HEK293 (cell line): ENCODE measurements at regions not wholly inside any gene's neighbourhood (a gene's known extent, or its start where the extent isn't known, plus 50 kb on each side); places are given as distances from the start of the nearest gene placed in this dataset.

ENCODE experiments used
- CTCF ChIA-PET: fragments of 350-600 bp; formaldehyde crosslinking; extraction: SDS; loops from one replicate; lab custom pipeline; 2021; ENCODE audit warnings: antibody characterized with exemption; lab: Yijun Ruan, JAX
- POLR2A ChIA-PET: fragments of 300-600 bp; formaldehyde crosslinking; extraction: SDS; loops from one replicate; lab custom pipeline; 2020; ENCODE audit warnings: antibody characterized with exemption, inconsistent platforms; lab: Yijun Ruan, JAX
- H3K27ac ChIP-seq: fragments of 200-500 bp; sonication (Bioruptor generic); 2 replicates; pipeline ENCODE4 v1.5.1; 2014; ENCODE audit warnings: low read depth, low read length, control low read depth, inconsistent platforms; ENCODE audit errors: extremely low read depth
- H3K36me3 ChIP-seq, 2 experiments: fragments of 200-500 bp in 1 of 2; sonication (Bioruptor generic) in 1 of 2; 1 replicate in 1 of 2; 2 replicates in 1 of 2; pipeline ENCODE4 v1.5.1; 2014 to 2017; ENCODE audit warnings: inconsistent platforms in 2 of 2, low read length in 2 of 2; ENCODE audit not compliant: control insufficient read depth in 2 of 2, insufficient read depth in 1 of 2
- H3K4me1 ChIP-seq: fragments of 200-500 bp; sonication (Bioruptor generic); 2 replicates; pipeline ENCODE4 v1.5.1; 2014; ENCODE audit warnings: mild to moderate bottlenecking, low read length, inconsistent platforms; ENCODE audit not compliant: control insufficient read depth, insufficient read depth
- H3K4me3 ChIP-seq: 2 replicates; pipeline ENCODE4 v1.5.1; 2011; ENCODE audit warnings: low read depth, mild to moderate bottlenecking, control low read depth, low read length, moderate library complexity
- H3K9me3 ChIP-seq: fragments of 200-500 bp; sonication (Bioruptor generic); 2 replicates; pipeline ENCODE4 v1.5.1; 2014; ENCODE audit warnings: low read depth, low read length, inconsistent platforms; ENCODE audit not compliant: control insufficient read depth, insufficient read depth
- BCL11A ChIP-seq: fragments of 450-650 bp; formaldehyde crosslinking; IDR thresholded peaks from 2 replicates; pipeline ENCODE4 v1.5.1; 2016; ENCODE audit warnings: low read depth, missing biosample characterization, missing genetic modification characterization
- IKZF3 ChIP-seq: fragments of 450-650 bp; IDR thresholded peaks from 2 replicates; pipeline ENCODE4 v1.5.0; 2018; ENCODE audit warnings: missing biosample characterization, mild to moderate bottlenecking, missing genetic modification characterization, moderate library complexity
- MEIS1 ChIP-seq: sonication (generic); formaldehyde crosslinking; IDR thresholded peaks from 2 replicates; pipeline ENCODE4 v1.8.1; 2022; ENCODE audit warnings: missing genetic modification reagents, mild to moderate bottlenecking, borderline replicate concordance
- MYNN ChIP-seq: fragments of 450-650 bp; formaldehyde crosslinking; IDR thresholded peaks from 2 replicates; pipeline ENCODE4 v1.5.1; 2016; ENCODE audit warnings: missing biosample characterization, missing genetic modification characterization, borderline replicate concordance
- SP3 ChIP-seq: fragments of 450-650 bp; formaldehyde crosslinking; IDR thresholded peaks from 2 replicates; pipeline ENCODE4 v1.5.1; 2016; ENCODE audit warnings: missing biosample characterization, missing genetic modification characterization
- SP7 ChIP-seq: fragments of 450-650 bp; formaldehyde crosslinking; IDR thresholded peaks from 2 replicates; pipeline ENCODE4 v1.5.1; 2016; ENCODE audit warnings: missing biosample characterization, missing genetic modification characterization
- ZBTB48 ChIP-seq: fragments of 450-650 bp; formaldehyde crosslinking; IDR thresholded peaks from 2 replicates; pipeline ENCODE4 v1.5.1; 2016; ENCODE audit warnings: missing biosample characterization, missing genetic modification characterization
- ZNF155 ChIP-seq: fragments of 450-650 bp; formaldehyde crosslinking; IDR thresholded peaks from 2 replicates; pipeline ENCODE4 v1.5.1; 2016; ENCODE audit warnings: missing biosample characterization, missing genetic modification characterization
- ZNF169 ChIP-seq: fragments of 450-650 bp; formaldehyde crosslinking; IDR thresholded peaks from 2 replicates; pipeline ENCODE4 v1.5.1; 2016; ENCODE audit warnings: missing biosample characterization, missing genetic modification characterization
- ZNF2 ChIP-seq: fragments of 450-650 bp; formaldehyde crosslinking; IDR thresholded peaks from 2 replicates; pipeline ENCODE4 v1.5.1; 2016; ENCODE audit warnings: missing biosample characterization, missing genetic modification characterization
- ZNF292 ChIP-seq: fragments of 450-650 bp; formaldehyde crosslinking; IDR thresholded peaks from 2 replicates; pipeline ENCODE4 v1.5.1; 2016; ENCODE audit warnings: low read depth, missing biosample characterization, missing genetic modification characterization, borderline replicate concordance
- ZNF391 ChIP-seq: fragments of 450-650 bp; formaldehyde crosslinking; IDR thresholded peaks from 2 replicates; pipeline ENCODE4 v1.5.1; 2016; ENCODE audit warnings: low read depth, missing biosample characterization, missing genetic modification characterization, borderline replicate concordance
- ZNF501 ChIP-seq: fragments of 450-650 bp; formaldehyde crosslinking; IDR thresholded peaks from 2 replicates; pipeline ENCODE4 v1.5.1; 2016; ENCODE audit warnings: missing biosample characterization, missing genetic modification characterization
- ZNF600 ChIP-seq: fragments of 450-650 bp; formaldehyde crosslinking; IDR thresholded peaks from 2 replicates; pipeline ENCODE4 v1.5.1; 2016; ENCODE audit warnings: missing biosample characterization, missing genetic modification characterization
- ZNF654 ChIP-seq: fragments of 450-650 bp; formaldehyde crosslinking; IDR thresholded peaks from 2 replicates; pipeline ENCODE4 v1.5.1; 2016; ENCODE audit warnings: low read depth, missing biosample characterization, missing genetic modification characterization
- ZNF747 ChIP-seq: fragments of 450-650 bp; formaldehyde crosslinking; IDR thresholded peaks from 2 replicates; pipeline ENCODE4 v1.5.1; 2016; ENCODE audit warnings: missing biosample characterization, missing genetic modification characterization
- ZNF76 ChIP-seq: fragments of 450-650 bp; formaldehyde crosslinking; IDR thresholded peaks from 2 replicates; pipeline ENCODE4; 2016; ENCODE audit warnings: low read depth, missing biosample characterization, missing genetic modification characterization, borderline replicate concordance
- ZNF776 ChIP-seq: fragments of 450-650 bp; formaldehyde crosslinking; IDR thresholded peaks from 2 replicates; pipeline ENCODE4 v1.5.0; 2017; ENCODE audit warnings: missing biosample characterization, missing genetic modification characterization, borderline replicate concordance
- ZXDB ChIP-seq: fragments of 450-650 bp; formaldehyde crosslinking; IDR thresholded peaks from 2 replicates; pipeline ENCODE4 v1.5.1; 2016; ENCODE audit warnings: missing biosample characterization, missing genetic modification characterization
- TF ChIP-seq, protein P1 (sequence below): fragments of 450-650 bp; formaldehyde crosslinking; IDR thresholded peaks from 2 replicates; pipeline ENCODE4 v1.5.1; 2016; ENCODE audit warnings: missing biosample characterization, missing genetic modification characterization, low read depth
- TF ChIP-seq, protein P2 (sequence below): fragments of 450-650 bp; formaldehyde crosslinking; IDR thresholded peaks from 2 replicates; pipeline ENCODE4 v1.5.1; 2016; ENCODE audit warnings: missing biosample characterization, missing genetic modification characterization, borderline replicate concordance
- TF ChIP-seq, protein P3 (sequence below): fragments of 450-650 bp; formaldehyde crosslinking; IDR thresholded peaks from 2 replicates; pipeline ENCODE4; 2016; ENCODE audit warnings: missing biosample characterization, missing genetic modification characterization
- TF ChIP-seq, protein P4 (sequence below): fragments of 450-650 bp; formaldehyde crosslinking; IDR thresholded peaks from 2 replicates; pipeline ENCODE4 v1.5.1; 2016; ENCODE audit warnings: missing biosample characterization, missing genetic modification characterization

DNA sequence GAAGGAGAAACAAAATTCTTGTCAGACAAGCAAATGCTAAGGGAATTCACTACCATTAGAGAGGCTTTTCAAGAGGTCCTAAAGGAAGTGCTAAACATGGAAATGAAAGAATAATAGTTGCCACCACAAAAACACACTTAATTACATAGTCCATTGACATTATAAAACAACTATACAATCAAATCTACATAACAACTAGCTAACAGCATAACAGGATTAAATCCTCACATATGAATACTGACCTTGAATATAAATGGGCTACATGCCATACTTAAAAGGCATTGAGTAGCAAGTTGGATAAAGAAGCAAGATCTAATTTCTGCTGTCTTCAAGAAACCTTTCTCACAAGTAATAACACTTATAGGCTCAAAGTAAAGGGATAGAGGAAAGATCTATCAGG lies 811.5 kb upstream of the CITED2 start (continued):
- TF ChIP-seq ZBTB48 (tag by site-specific recombination) (no peak), ZNF169 (tag by site-specific recombination) (no peak), ZNF654 (tag by site-specific recombination) (no peak), MYNN (tag by site-specific recombination) (no peak), ZNF600 (no peak), IKZF3 (tag by site-specific recombination) (no peak), SP7 (no peak)
- TF ChIP-seq, all 188 proteins: peak for 0

DNA sequence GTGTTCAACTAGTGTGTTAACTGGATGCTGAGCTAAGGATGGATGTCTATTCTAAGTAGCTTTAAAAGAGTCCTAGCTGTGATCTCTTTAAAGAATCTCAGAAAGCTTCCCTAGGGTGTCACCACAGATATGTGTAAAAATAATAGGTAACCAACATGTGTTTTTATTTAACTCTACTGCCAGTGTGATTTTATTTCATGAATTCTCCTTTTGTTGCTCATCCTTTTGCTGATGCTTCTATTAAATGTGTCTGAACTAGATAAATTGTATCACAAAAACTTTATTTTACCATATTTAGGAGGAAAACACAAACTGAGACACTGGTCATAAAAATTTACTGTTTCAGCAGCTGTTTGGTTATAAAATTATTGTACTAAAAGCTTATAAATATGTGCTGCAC lies 809.4 kb upstream of the CITED2 start:
- POLR2A ChIA-PET, result interaction anchor here (1.0 kb wide), 1 partner anchor 810 kb away, joined by 3 read pairs; the partner anchor contains the start of gene CITED2
- CTCF ChIA-PET, result interaction anchor here (0.6 to 0.7 kb wide), 2 partner anchors 63 to 1422 kb away, joined by 3 to 4 read pairs; no protein-coding TSS in a partner anchor
- Histone ChIP-seq H3K4me1 (no peaks in the 10 kb centered on the region), H3K4me3 (no peak overlapping the region), H3K27ac (no peak overlapping the region), H3K9me3 (no peaks in the 10 kb centered on the region), H3K36me3 (no peaks in the 10 kb centered on the region)
- TF ChIP-seq, protein P1, sequence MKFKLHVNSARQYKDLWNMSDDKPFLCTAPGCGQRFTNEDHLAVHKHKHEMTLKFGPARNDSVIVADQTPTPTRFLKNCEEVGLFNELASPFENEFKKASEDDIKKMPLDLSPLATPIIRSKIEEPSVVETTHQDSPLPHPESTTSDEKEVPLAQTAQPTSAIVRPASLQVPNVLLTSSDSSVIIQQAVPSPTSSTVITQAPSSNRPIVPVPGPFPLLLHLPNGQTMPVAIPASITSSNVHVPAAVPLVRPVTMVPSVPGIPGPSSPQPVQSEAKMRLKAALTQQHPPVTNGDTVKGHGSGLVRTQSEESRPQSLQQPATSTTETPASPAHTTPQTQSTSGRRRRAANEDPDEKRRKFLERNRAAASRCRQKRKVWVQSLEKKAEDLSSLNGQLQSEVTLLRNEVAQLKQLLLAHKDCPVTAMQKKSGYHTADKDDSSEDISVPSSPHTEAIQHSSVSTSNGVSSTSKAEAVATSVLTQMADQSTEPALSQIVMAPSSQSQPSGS (tag by site-specific recombination), result no peak
- no peak for TF ChIP-seq ZNF155 (tag by site-specific recombination)
- TF ChIP-seq, protein P2, sequence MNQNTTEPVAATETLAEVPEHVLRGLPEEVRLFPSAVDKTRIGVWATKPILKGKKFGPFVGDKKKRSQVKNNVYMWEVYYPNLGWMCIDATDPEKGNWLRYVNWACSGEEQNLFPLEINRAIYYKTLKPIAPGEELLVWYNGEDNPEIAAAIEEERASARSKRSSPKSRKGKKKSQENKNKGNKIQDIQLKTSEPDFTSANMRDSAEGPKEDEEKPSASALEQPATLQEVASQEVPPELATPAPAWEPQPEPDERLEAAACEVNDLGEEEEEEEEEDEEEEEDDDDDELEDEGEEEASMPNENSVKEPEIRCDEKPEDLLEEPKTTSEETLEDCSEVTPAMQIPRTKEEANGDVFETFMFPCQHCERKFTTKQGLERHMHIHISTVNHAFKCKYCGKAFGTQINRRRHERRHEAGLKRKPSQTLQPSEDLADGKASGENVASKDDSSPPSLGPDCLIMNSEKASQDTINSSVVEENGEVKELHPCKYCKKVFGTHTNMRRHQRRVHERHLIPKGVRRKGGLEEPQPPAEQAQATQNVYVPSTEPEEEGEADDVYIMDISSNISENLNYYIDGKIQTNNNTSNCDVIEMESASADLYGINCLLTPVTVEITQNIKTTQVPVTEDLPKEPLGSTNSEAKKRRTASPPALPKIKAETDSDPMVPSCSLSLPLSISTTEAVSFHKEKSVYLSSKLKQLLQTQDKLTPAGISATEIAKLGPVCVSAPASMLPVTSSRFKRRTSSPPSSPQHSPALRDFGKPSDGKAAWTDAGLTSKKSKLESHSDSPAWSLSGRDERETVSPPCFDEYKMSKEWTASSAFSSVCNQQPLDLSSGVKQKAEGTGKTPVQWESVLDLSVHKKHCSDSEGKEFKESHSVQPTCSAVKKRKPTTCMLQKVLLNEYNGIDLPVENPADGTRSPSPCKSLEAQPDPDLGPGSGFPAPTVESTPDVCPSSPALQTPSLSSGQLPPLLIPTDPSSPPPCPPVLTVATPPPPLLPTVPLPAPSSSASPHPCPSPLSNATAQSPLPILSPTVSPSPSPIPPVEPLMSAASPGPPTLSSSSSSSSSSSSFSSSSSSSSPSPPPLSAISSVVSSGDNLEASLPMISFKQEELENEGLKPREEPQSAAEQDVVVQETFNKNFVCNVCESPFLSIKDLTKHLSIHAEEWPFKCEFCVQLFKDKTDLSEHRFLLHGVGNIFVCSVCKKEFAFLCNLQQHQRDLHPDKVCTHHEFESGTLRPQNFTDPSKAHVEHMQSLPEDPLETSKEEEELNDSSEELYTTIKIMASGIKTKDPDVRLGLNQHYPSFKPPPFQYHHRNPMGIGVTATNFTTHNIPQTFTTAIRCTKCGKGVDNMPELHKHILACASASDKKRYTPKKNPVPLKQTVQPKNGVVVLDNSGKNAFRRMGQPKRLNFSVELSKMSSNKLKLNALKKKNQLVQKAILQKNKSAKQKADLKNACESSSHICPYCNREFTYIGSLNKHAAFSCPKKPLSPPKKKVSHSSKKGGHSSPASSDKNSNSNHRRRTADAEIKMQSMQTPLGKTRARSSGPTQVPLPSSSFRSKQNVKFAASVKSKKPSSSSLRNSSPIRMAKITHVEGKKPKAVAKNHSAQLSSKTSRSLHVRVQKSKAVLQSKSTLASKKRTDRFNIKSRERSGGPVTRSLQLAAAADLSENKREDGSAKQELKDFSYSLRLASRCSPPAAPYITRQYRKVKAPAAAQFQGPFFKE, result no peak
- TF ChIP-seq ZNF501 (tag by site-specific recombination), result no peak
- no peak for TF ChIP-seq ZNF76 (tag by site-specific recombination)
- TF ChIP-seq, protein P3, sequence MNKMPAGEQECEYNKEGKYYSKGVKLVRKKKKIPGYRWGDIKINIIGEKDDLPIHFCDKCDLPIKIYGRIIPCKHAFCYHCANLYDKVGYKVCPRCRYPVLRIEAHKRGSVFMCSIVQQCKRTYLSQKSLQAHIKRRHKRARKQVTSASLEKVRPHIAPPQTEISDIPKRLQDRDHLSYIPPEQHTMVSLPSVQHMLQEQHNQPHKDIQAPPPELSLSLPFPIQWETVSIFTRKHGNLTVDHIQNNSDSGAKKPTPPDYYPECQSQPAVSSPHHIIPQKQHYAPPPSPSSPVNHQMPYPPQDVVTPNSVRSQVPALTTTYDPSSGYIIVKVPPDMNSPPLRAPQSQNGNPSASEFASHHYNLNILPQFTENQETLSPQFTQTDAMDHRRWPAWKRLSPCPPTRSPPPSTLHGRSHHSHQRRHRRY, result no peak
- TF ChIP-seq ZNF391, result no peak
- TF ChIP-seq, protein P4, sequence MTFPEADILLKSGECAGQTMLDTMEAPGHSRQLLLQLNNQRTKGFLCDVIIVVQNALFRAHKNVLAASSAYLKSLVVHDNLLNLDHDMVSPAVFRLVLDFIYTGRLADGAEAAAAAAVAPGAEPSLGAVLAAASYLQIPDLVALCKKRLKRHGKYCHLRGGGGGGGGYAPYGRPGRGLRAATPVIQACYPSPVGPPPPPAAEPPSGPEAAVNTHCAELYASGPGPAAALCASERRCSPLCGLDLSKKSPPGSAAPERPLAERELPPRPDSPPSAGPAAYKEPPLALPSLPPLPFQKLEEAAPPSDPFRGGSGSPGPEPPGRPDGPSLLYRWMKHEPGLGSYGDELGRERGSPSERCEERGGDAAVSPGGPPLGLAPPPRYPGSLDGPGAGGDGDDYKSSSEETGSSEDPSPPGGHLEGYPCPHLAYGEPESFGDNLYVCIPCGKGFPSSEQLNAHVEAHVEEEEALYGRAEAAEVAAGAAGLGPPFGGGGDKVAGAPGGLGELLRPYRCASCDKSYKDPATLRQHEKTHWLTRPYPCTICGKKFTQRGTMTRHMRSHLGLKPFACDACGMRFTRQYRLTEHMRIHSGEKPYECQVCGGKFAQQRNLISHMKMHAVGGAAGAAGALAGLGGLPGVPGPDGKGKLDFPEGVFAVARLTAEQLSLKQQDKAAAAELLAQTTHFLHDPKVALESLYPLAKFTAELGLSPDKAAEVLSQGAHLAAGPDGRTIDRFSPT, result no peak
- no peak for TF ChIP-seq ZXDB
- TF ChIP-seq ZNF776 (tag by site-specific recombination), result no peak
- TF ChIP-seq ZNF2 (tag by site-specific recombination), result no peak
- no peak for TF ChIP-seq MEIS1
- no peak for TF ChIP-seq ZNF292 (tag by site-specific recombination)
- TF ChIP-seq SP3, result no peak
- no peak for TF ChIP-seq BCL11A (tag by site-specific recombination)
- TF ChIP-seq ZNF747 (tag by site-specific recombination), result no peak
